HG02623 (cell line): ENCODE measurements at regions not wholly inside any gene's neighbourhood (a gene's known extent, or its start where the extent isn't known, plus 50 kb on each side); places are given as distances from the start of the nearest gene placed in this dataset.

Experiments
- ATAC-seq: cut with Tn5 transposase; IDR thresholded peaks from one replicate; pipeline ENCODE4 v1.9.1; 2021; ENCODE audit warnings: moderate library complexity; ENCODE audit not compliant: unreplicated experiment

GRCh38 chr5:2461701-2462691 is 289.5 kb downstream of the IRX2 start:
- no peak for ATAC-seq

GRCh38 chr5:2460098-2460497 is 291.4 kb downstream of the IRX2 start:
- no peak for ATAC-seq

GRCh38 chr5:2459251-2459650 is 292.2 kb downstream of the IRX2 start:
- no peak for ATAC-seq

GRCh38 chr5:2455878-2456277 is 295.6 kb downstream of the IRX2 start:
- ATAC-seq: no peak

- no peak for ATAC-seq
Measured at GRCh38 chr5:2454876-2455275, 296.6 kb downstream of the IRX2 start.

GRCh38 chr5:2453781-2454180 is 297.7 kb downstream of the IRX2 start:
- no peak for ATAC-seq

- ATAC-seq: no peak
Measured at GRCh38 chr5:2451100-2451499, 300.4 kb downstream of the IRX2 start.

GRCh38 chr5:2442496-2443354 is 308.8 kb downstream of the IRX2 start:
- ATAC-seq: no peak

- no peak for ATAC-seq
Measured at GRCh38 chr5:2441495-2442180, 309.8 kb downstream of the IRX2 start.

- ATAC-seq: no peak
Measured at GRCh38 chr5:2439608-2440007, 311.9 kb downstream of the IRX2 start.

GRCh38 chr5:2433086-2433485 is 318.4 kb downstream of the IRX2 start:
- no peak for ATAC-seq

GRCh38 chr5:2432076-2432920 is 319.2 kb downstream of the IRX2 start:
- ATAC-seq: no peak

- no peak for ATAC-seq
Measured at GRCh38 chr5:2430606-2431005, 320.9 kb downstream of the IRX2 start.

GRCh38 chr5:2427983-2428382 is 323.5 kb downstream of the IRX2 start:
- no peak for ATAC-seq

- ATAC-seq: no peak
Measured at GRCh38 chr5:2423634-2424033, 327.8 kb downstream of the IRX2 start.

GRCh38 chr5:2417301-2417700 is 334.2 kb downstream of the IRX2 start:
- ATAC-seq: no peak

GRCh38 chr5:2415678-2416077 is 335.8 kb downstream of the IRX2 start:
- no peak for ATAC-seq

- no peak for ATAC-seq
Measured at GRCh38 chr5:2410451-2410850, 341.0 kb downstream of the IRX2 start.

GRCh38 chr5:2403296-2403695 is 348.2 kb downstream of the IRX2 start:
- no peak for ATAC-seq

GRCh38 chr5:2399804-2400203 is 351.7 kb downstream of the IRX2 start:
- no peak for ATAC-seq
